MM.1S (cell line): ENCODE measurements at regions not wholly inside any gene's neighbourhood (a gene's known extent, or its start where the extent isn't known, plus 50 kb on each side); places are given as distances from the start of the nearest gene placed in this dataset.
"Not testable (repeated sequence)": the region's sequence is repeated elsewhere in the genome, so short reads cannot be mapped to it uniquely, and the experiment has no call there.

Experiments
- CTCF ChIP-seq: fragments of 300-600 bp; sonication (generic); IDR thresholded peaks from 2 replicates; pipeline ENCODE4 v1.5.1; 2016; ENCODE audit warnings: antibody characterized with exemption, low read length, mixed read lengths
- EZH2 ChIP-seq: fragments of 300-600 bp; sonication (generic); optimal IDR thresholded peaks from 2 replicates; pipeline ENCODE3; 2017; ENCODE audit warnings: low read depth, mild to moderate bottlenecking, antibody characterized with exemption, low read length, mixed read lengths
- EZH2phosphoT487 ChIP-seq: fragments of 300-600 bp; sonication (generic); IDR thresholded peaks from 2 replicates; pipeline ENCODE4 v1.6.1; 2018; ENCODE audit warnings: antibody characterized with exemption, low read length

GRCh38 chr13:109268492-109268891, 517.9 kb downstream of the IRS2 start:
- TF ChIP-seq EZH2, CTCF, EZH2phosphoT487: not testable (repeated sequence)
